ENCODE measurements at regions not wholly inside any gene's neighbourhood (a gene's known extent, or its start where the extent isn't known, plus 50 kb on each side); places are given as distances from the start of the nearest gene placed in this dataset.

DNA sequence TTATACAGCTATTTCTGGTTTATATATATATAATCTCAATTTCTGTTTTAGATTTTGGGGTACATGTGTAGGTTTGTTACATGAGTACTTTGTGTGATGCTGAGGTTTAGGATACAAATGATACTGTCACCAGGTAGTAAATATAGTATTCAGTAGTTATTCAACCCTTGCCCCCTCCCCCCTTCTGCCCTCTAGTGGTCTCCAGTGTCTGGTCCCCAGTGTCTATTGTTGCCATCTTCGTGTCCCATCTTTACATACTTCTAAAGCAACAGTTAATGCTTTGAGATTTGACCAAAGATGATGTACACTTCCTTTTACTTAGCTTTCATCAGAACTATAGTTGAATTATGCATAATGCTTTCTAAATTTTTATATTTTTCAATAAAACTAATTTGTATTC lies 1623.4 kb upstream of the PRR20A start:
- TF ChIP-seq EP300 (conservative IDR thresholded peaks at IDR 0.05; ENCODE audit: poor library complexity, severe bottlenecking) (no peak), EZH2 (IDR thresholded peaks at IDR 0.05; ENCODE audit: borderline replicate concordance, insufficient read depth, low read length, poor library complexity, severe bottlenecking) (no peak), CTCF (IDR thresholded peaks at IDR 0.05; ENCODE audit: poor library complexity, severe bottlenecking) (no peak), TAF1 (IDR thresholded peaks at IDR 0.05; ENCODE audit: low read depth) (no peak), POLR2AphosphoS5 (IDR thresholded peaks at IDR 0.05) (no peak), SMC3 (conservative IDR thresholded peaks at IDR 0.05; ENCODE audit: poor library complexity) (no peak)
